ENCODE measurements at regions not wholly inside any gene's neighbourhood (a gene's known extent, or its start where the extent isn't known, plus 50 kb on each side); places are given as distances from the start of the nearest gene placed in this dataset.

DNA sequence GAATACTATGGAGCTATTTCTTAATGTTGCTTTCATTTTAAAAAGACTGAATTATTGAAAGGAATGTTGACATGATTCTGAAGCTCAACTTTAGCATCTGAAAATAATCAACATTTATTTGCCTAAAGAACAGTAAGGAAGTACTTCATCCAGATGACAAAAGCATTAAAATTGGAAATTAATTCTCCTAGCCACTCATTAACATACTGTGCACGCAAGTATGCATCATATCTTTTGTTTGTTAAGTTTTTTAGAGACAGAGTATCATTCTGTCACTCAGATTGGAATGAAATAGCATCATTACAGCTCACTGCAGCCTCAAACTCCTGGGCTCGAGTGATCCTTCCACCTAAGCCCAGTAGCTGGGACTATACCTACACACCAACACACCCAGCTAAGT is 632.1 kb upstream of the ALCAM start:
- no peak for TF ChIP-seq POLR2A (IDR thresholded peaks at IDR 0.05)
- TF ChIP-seq, protein P1, sequence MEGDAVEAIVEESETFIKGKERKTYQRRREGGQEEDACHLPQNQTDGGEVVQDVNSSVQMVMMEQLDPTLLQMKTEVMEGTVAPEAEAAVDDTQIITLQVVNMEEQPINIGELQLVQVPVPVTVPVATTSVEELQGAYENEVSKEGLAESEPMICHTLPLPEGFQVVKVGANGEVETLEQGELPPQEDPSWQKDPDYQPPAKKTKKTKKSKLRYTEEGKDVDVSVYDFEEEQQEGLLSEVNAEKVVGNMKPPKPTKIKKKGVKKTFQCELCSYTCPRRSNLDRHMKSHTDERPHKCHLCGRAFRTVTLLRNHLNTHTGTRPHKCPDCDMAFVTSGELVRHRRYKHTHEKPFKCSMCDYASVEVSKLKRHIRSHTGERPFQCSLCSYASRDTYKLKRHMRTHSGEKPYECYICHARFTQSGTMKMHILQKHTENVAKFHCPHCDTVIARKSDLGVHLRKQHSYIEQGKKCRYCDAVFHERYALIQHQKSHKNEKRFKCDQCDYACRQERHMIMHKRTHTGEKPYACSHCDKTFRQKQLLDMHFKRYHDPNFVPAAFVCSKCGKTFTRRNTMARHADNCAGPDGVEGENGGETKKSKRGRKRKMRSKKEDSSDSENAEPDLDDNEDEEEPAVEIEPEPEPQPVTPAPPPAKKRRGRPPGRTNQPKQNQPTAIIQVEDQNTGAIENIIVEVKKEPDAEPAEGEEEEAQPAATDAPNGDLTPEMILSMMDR (IDR thresholded peaks at IDR 0.05): no peak
